Keratinocyte (primary cell): ENCODE measurements at regions not wholly inside any gene's neighbourhood (a gene's known extent, or its start where the extent isn't known, plus 50 kb on each side); places are given as distances from the start of the nearest gene placed in this dataset.

Experiments used
- DNase-seq: peaks from one replicate; pipeline ENCODE4 v3.0.0-alpha.2; 2011; ENCODE audit warnings: low read depth, missing footprints, low spot score
- FAIRE-seq: peaks from 2 replicates; lab custom pipeline; 2011; peaks lifted over from hg19 to GRCh38; lab: Jason Lieb, UNC
- H2AFZ ChIP-seq: 2 replicates; pipeline ENCODE4 v1.6.0; 2012; ENCODE audit warnings: low read length, control low read depth, inconsistent platforms; ENCODE audit not compliant: control insufficient read depth
- H3K27ac ChIP-seq: 2 replicates; pipeline ENCODE4 v1.5.1; 2011; ENCODE audit warnings: low read length; ENCODE audit not compliant: control insufficient read depth, insufficient read depth
- H3K27me3 ChIP-seq: 3 replicates; pipeline ENCODE4 v1.6.0; 2011; ENCODE audit warnings: low read length; ENCODE audit not compliant: control insufficient read depth, insufficient read depth; ENCODE audit errors: extremely low read depth
- H3K36me3 ChIP-seq, 2 experiments: 2 replicates in 1 of 2; 3 replicates in 1 of 2; pipeline ENCODE4 v1.5.1; 2011; ENCODE audit warnings: low read length in 2 of 2, mild to moderate bottlenecking in 1 of 2; ENCODE audit not compliant: control insufficient read depth in 2 of 2, insufficient read depth in 2 of 2; ENCODE audit errors: extremely low read depth in 1 of 2
- H3K4me1 ChIP-seq: 3 replicates; pipeline ENCODE4 v1.5.1; 2011; ENCODE audit warnings: low read length; ENCODE audit not compliant: control insufficient read depth, insufficient read depth; ENCODE audit errors: extremely low read depth
- H3K4me2 ChIP-seq: 3 replicates; pipeline ENCODE4 v1.6.0; 2011; ENCODE audit warnings: low read depth, low read length; ENCODE audit not compliant: control insufficient read depth, insufficient read depth; ENCODE audit errors: extremely low read depth
- H3K4me3 ChIP-seq, 3 experiments: fragments of 200-600 bp in 1 of 3; sonication (generic) in 1 of 3; 2 replicates in 2 of 3; 3 replicates in 1 of 3; pipeline ENCODE4 v1.5.1; 2011 to 2016; ENCODE audit warnings: low read length in 3 of 3, mild to moderate bottlenecking in 3 of 3, control low read depth in 2 of 3, inconsistent platforms in 1 of 3, low read depth in 1 of 3, mixed read lengths in 1 of 3, mixed run types in 1 of 3, moderate library complexity in 1 of 3; ENCODE audit not compliant: control insufficient read depth in 2 of 3, insufficient read depth in 2 of 3; ENCODE audit errors: extremely low read depth in 1 of 3
- H3K79me2 ChIP-seq: 2 replicates; pipeline ENCODE4 v1.6.0; 2012; ENCODE audit warnings: low read length; ENCODE audit not compliant: control insufficient read depth, insufficient read depth
- H3K9ac ChIP-seq: 3 replicates; pipeline ENCODE4 v1.6.0; 2011; ENCODE audit warnings: low read length; ENCODE audit not compliant: control insufficient read depth, insufficient read depth; ENCODE audit errors: extremely low read depth
- H3K9me1 ChIP-seq: 3 replicates; pipeline ENCODE4 v1.6.0; 2011; ENCODE audit warnings: low read length; ENCODE audit not compliant: control insufficient read depth, insufficient read depth; ENCODE audit errors: extremely low read depth
- H3K9me3 ChIP-seq: 2 replicates; pipeline ENCODE4 v1.5.1; 2012; ENCODE audit warnings: low read depth, low read length; ENCODE audit not compliant: control insufficient read depth
- H4K20me1 ChIP-seq: 3 replicates; pipeline ENCODE4 v1.6.0; 2011; ENCODE audit warnings: low read length; ENCODE audit not compliant: control insufficient read depth, insufficient read depth; ENCODE audit errors: extremely low read depth
- CTCF ChIP-seq, 3 experiments: IDR thresholded peaks in 1 of 3; conservative IDR thresholded peaks in 1 of 3; optimal IDR thresholded peaks in 1 of 3; 2 replicates in 2 of 3; 3 replicates in 1 of 3; pipeline versions ENCODE3 to v1.5.1; 2011; ENCODE audit warnings: low read length in 3 of 3, mild to moderate bottlenecking in 3 of 3, moderate library complexity in 2 of 3, control low read depth in 1 of 3, inconsistent platforms in 1 of 3; ENCODE audit not compliant: insufficient read depth in 2 of 3; ENCODE audit errors: extremely low read depth in 1 of 3
- EZH2 ChIP-seq: IDR thresholded peaks from one replicate; pipeline ENCODE4 v1.6.1; 2012; ENCODE audit warnings: inconsistent platforms, mild to moderate bottlenecking, low read length, moderate library complexity
- dilution Hi-C: fragments of 300-500 bp; cut with MboI; formaldehyde crosslinking; loops from one replicate; pipeline ENCODE4 v1.7.0; 2020; ENCODE audit warnings: low sequenced_read_pairs; ENCODE audit not compliant: extremely low pct_ligation_motif_present

GRCh38 chr2:237262838-237263771 lies 150.9 kb downstream of the COL6A3 start:
- dilution Hi-C loops: no loop called here
- Histone ChIP-seq H3K4me2 (peak overlapping the region; percentile 26), H3K4me1 (peaks cover 12% of the 10 kb centered on the region), H3K9me1 (no peaks in the 10 kb centered on the region), H3K79me2 (no peaks in the 10 kb centered on the region), H3K27me3 (no peaks in the 10 kb centered on the region), H3K27ac (peak overlapping the region; percentile 33), H3K9me3 (no peaks in the 10 kb centered on the region), H2AFZ (peak overlapping the region; percentile 27), H3K9ac (no peak overlapping the region), H4K20me1 (no peaks in the 10 kb centered on the region), H3K36me3 (no peaks in the 10 kb centered on the region), H3K4me3 (no peak overlapping the region)
- FAIRE-seq: peak; percentile 63
- DNase-seq: no peak
- TF ChIP-seq EZH2: no peak
- no peak for TF ChIP-seq CTCF (optimal IDR thresholded peaks at IDR 0.05 in 1 of 3, IDR thresholded peaks at IDR 0.05 in 1 of 3, conservative IDR thresholded peaks at IDR 0.05 in 1 of 3; ENCODE audit: extremely low read depth in 1 of 3, insufficient read depth in 2 of 3, low read length in 3 of 3)

GRCh38 chr2:237264480-237265219 lies 149.3 kb downstream of the COL6A3 start:
- no peak for TF ChIP-seq EZH2
- TF ChIP-seq CTCF (optimal IDR thresholded peaks at IDR 0.05 in 1 of 3, IDR thresholded peaks at IDR 0.05 in 1 of 3, conservative IDR thresholded peaks at IDR 0.05 in 1 of 3; ENCODE audit: extremely low read depth in 1 of 3, insufficient read depth in 2 of 3, low read length in 3 of 3): no peak
- Histone ChIP-seq H2AFZ (no peak overlapping the region), H3K27ac (no peak overlapping the region), H3K9me3 (no peaks in the 10 kb centered on the region), H4K20me1 (no peaks in the 10 kb centered on the region), H3K4me1 (peaks cover 12% of the 10 kb centered on the region), H3K27me3 (no peaks in the 10 kb centered on the region), H3K4me3 (no peak overlapping the region), H3K9me1 (no peaks in the 10 kb centered on the region), H3K79me2 (no peaks in the 10 kb centered on the region), H3K36me3 (no peaks in the 10 kb centered on the region), H3K4me2 (no peak overlapping the region), H3K9ac (no peak overlapping the region)
- DNase-seq: no peak
- no peak for FAIRE-seq
- dilution Hi-C loops: no loop called here
